Uterus (tissue), 2 donors: ENCODE measurements at regions not wholly inside any gene's neighbourhood (a gene's known extent, or its start where the extent isn't known, plus 50 kb on each side); places are given as distances from the start of the nearest gene placed in this dataset.
"Not testable (repeated sequence)": the region's sequence is repeated elsewhere in the genome, so short reads cannot be mapped to it uniquely, and the experiment has no call there.

Source experiments
- CTCF ChIP-seq, 4 experiments: fragments of 200-600 bp in 2 of 4; fragments of 450-650 bp in 2 of 4; sonication (generic) in 2 of 4; IDR thresholded peaks; one replicate each; pipeline ENCODE4 v1.5.1; 2016 to 2019; ENCODE audit warnings: antibody characterized with exemption in 4 of 4, mild to moderate bottlenecking in 2 of 4, moderate library complexity in 1 of 4
- POLR2A ChIP-seq, 2 donors: fragments of 450-650 bp; IDR thresholded peaks; one replicate each; pipeline ENCODE4 v1.6.1; 2016; ENCODE audit warnings: antibody characterized with exemption in 2 of 2, mild to moderate bottlenecking in 1 of 2, moderate library complexity in 1 of 2

GRCh38 chr4:22599929-22600432, 84.1 kb upstream of the ADGRA3 start:
- TF ChIP-seq CTCF, POLR2A (IDR thresholded peaks at IDR 0.05): not testable (repeated sequence)
